H1 (cell line): ENCODE measurements at regions not wholly inside any gene's neighbourhood (a gene's known extent, or its start where the extent isn't known, plus 50 kb on each side); places are given as distances from the start of the nearest gene placed in this dataset.

Experiments
- BRCA1 ChIP-seq: IDR thresholded peaks from 2 replicates; pipeline ENCODE4 v1.6.1; 2012; ENCODE audit warnings: low read depth, low read length, improper control_type of control experiment
- EGR1 ChIP-seq: IDR thresholded peaks from 2 replicates; pipeline ENCODE4 v1.6.1; 2011; ENCODE audit warnings: low read depth, low read length, borderline replicate concordance
- GABPA ChIP-seq: IDR thresholded peaks from 2 replicates; pipeline ENCODE4 v1.6.1; 2011; ENCODE audit warnings: mild to moderate bottlenecking, low read length, moderate library complexity, borderline replicate concordance; ENCODE audit not compliant: insufficient read depth

DNA sequence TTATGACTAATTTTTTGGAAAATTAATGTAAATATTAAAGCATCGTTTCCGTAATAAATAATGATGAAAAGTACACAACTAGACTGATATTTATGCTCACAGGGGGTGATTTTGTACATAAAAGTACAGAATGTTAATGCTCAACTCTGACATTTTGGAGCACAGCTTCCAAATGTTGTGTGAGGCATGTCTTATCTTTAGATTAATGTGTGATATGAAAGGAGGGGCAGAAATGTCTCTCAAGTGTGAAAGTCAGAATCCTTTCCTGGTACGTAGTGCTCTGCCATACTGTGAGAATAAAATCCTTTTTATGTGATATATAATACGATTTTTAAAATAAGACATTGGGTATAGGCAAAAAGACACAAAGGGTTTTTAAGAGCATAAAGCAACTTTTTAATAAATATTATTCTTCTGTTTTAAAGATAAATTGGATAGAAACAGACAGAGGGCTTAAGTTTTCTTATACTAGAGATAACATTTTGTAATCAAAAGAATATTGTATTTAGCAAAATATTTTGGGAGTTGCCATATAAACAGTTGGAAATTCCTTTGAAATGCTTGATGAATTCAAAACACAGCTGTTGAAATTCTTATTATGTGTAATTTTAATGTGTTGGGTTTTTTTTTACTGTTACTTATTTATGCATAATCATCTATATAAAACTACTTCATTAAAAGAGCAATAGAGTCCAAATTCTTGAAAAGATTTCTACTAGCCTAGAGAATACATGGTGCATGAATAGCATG lies 389.7 kb downstream of the RAP2B start:
- no peak for TF ChIP-seq GABPA
- TF ChIP-seq EGR1: no peak
- no peak for TF ChIP-seq BRCA1
